ENCODE measurements at regions not wholly inside any gene's neighbourhood (a gene's known extent, or its start where the extent isn't known, plus 50 kb on each side); places are given as distances from the start of the nearest gene placed in this dataset.

DNA sequence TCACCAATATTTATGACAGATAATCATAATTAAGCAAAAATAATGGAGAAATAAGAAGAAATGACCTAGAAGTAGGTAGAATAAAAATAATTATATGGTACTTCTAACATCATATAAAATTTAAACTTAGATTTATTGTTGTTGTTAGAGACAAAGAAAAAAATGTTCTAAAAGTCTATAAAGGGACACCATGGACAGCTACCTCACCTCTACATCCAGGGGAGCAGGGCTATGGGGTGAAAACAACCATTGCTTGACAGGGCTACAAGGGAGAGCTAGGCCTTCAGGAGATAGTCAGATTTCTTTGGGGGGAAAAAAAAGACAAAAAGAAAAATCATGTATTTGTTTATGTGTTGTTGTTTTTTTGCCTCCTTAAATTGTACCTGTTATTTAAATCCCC is 841.9 kb downstream of the VGLL3 start:
- Histone ChIP-seq H3K4me3 (ENCODE audit: low read depth in 2 of 2, low read length in 2 of 2) (no peak overlapping the region), H3K27me3 (ENCODE audit: control insufficient read depth, insufficient read depth, low read length) (no peaks in the 10 kb centered on the region), H3K27ac (ENCODE audit: low read length) (no peak overlapping the region), H3K36me3 (ENCODE audit: control insufficient read depth, insufficient read depth, low read length) (no peaks in the 10 kb centered on the region), H3K9me3 (ENCODE audit: control insufficient read depth, insufficient read depth, low read depth, low read length) (no peaks in the 10 kb centered on the region), H3K4me1 (ENCODE audit: control insufficient read depth, insufficient read depth, low read length) (no peaks in the 10 kb centered on the region)
- ATAC-seq (no peak), DNase-seq (ENCODE audit: low read depth, low spot score) (no peak)
- ChIA-PET CTCF (no interaction called here), POLR2A (no interaction called here)
- in situ Hi-C loops (cut with HindIII; ENCODE audit: low pct_unique_long_range_greater_than_20kb, low sequenced_read_pairs) (no loop called here), intact Hi-C loops (cut with micrococcal nuclease; ENCODE audit: unreplicated experiment) (no loop called here)
- no TSS peak for BruUV-seq (replicated peaks)
- TF ChIP-seq, protein P1, sequence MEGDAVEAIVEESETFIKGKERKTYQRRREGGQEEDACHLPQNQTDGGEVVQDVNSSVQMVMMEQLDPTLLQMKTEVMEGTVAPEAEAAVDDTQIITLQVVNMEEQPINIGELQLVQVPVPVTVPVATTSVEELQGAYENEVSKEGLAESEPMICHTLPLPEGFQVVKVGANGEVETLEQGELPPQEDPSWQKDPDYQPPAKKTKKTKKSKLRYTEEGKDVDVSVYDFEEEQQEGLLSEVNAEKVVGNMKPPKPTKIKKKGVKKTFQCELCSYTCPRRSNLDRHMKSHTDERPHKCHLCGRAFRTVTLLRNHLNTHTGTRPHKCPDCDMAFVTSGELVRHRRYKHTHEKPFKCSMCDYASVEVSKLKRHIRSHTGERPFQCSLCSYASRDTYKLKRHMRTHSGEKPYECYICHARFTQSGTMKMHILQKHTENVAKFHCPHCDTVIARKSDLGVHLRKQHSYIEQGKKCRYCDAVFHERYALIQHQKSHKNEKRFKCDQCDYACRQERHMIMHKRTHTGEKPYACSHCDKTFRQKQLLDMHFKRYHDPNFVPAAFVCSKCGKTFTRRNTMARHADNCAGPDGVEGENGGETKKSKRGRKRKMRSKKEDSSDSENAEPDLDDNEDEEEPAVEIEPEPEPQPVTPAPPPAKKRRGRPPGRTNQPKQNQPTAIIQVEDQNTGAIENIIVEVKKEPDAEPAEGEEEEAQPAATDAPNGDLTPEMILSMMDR (IDR thresholded peaks at IDR 0.05) = no peak
- no peak for TF ChIP-seq SIN3A (IDR thresholded peaks at IDR 0.05; ENCODE audit: borderline replicate concordance, insufficient read depth, low read depth, low read length)
- TF ChIP-seq, protein P2, sequence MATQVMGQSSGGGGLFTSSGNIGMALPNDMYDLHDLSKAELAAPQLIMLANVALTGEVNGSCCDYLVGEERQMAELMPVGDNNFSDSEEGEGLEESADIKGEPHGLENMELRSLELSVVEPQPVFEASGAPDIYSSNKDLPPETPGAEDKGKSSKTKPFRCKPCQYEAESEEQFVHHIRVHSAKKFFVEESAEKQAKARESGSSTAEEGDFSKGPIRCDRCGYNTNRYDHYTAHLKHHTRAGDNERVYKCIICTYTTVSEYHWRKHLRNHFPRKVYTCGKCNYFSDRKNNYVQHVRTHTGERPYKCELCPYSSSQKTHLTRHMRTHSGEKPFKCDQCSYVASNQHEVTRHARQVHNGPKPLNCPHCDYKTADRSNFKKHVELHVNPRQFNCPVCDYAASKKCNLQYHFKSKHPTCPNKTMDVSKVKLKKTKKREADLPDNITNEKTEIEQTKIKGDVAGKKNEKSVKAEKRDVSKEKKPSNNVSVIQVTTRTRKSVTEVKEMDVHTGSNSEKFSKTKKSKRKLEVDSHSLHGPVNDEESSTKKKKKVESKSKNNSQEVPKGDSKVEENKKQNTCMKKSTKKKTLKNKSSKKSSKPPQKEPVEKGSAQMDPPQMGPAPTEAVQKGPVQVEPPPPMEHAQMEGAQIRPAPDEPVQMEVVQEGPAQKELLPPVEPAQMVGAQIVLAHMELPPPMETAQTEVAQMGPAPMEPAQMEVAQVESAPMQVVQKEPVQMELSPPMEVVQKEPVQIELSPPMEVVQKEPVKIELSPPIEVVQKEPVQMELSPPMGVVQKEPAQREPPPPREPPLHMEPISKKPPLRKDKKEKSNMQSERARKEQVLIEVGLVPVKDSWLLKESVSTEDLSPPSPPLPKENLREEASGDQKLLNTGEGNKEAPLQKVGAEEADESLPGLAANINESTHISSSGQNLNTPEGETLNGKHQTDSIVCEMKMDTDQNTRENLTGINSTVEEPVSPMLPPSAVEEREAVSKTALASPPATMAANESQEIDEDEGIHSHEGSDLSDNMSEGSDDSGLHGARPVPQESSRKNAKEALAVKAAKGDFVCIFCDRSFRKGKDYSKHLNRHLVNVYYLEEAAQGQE (IDR thresholded peaks at IDR 0.05; ENCODE audit: insufficient read depth in 1 of 2, low read depth in 2 of 2, low read length in 1 of 2) = no peak

DNA sequence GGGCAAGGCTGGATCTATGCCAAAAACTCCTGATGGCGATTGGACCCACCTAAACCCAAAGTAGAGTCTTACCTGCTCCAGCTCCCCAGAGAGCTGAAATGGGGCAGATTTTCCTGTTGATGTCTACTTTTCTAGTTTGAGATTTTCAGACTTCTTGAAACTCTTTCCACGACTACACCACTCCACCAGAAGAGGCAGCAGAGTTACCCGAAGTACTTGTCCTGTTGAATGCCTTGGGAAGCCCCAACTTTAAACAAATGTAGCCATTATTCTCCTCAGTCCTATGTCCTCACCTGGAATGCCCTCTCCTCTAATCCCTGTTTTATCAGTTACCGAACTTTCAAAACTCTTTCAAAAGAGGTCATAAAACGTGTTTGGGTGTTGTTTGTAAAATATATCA is 843.8 kb downstream of the VGLL3 start:
- Histone ChIP-seq H3K27ac (ENCODE audit: low read length) (no peak overlapping the region), H3K4me3 (ENCODE audit: low read depth in 2 of 2, low read length in 2 of 2) (no peak overlapping the region), H3K36me3 (ENCODE audit: control insufficient read depth, insufficient read depth, low read length) (no peaks in the 10 kb centered on the region), H3K27me3 (ENCODE audit: control insufficient read depth, insufficient read depth, low read length) (no peaks in the 10 kb centered on the region), H3K4me1 (ENCODE audit: control insufficient read depth, insufficient read depth, low read length) (no peaks in the 10 kb centered on the region), H3K9me3 (ENCODE audit: control insufficient read depth, insufficient read depth, low read depth, low read length) (no peaks in the 10 kb centered on the region)
- TF ChIP-seq TCF7L2 (IDR thresholded peaks at IDR 0.05; ENCODE audit: low read depth, low read length) (no peak), SIN3A (IDR thresholded peaks at IDR 0.05; ENCODE audit: borderline replicate concordance, insufficient read depth, low read depth, low read length) (no peak), POLR2AphosphoS5 (IDR thresholded peaks at IDR 0.05; ENCODE audit: low read depth, low read length) (no peak)
- TF ChIP-seq, protein P1 (IDR thresholded peaks at IDR 0.05) = no peak
- TF ChIP-seq, protein P2 (IDR thresholded peaks at IDR 0.05; ENCODE audit: insufficient read depth in 1 of 2, low read depth in 2 of 2, low read length in 1 of 2) = no peak
- no peak for ATAC-seq
- ChIA-PET POLR2A (no interaction called here), CTCF (no interaction called here)
- intact Hi-C loops (cut with micrococcal nuclease; ENCODE audit: unreplicated experiment) = no loop called here
- DNase-seq (ENCODE audit: low read depth, low spot score) = no peak
- in situ Hi-C loops (cut with HindIII; ENCODE audit: low pct_unique_long_range_greater_than_20kb, low sequenced_read_pairs) = no loop called here
- no TSS peak for BruUV-seq (replicated peaks)

Data from Panc1 (cell line).